ENCODE measurements at regions not wholly inside any gene's neighbourhood (a gene's known extent, or its start where the extent isn't known, plus 50 kb on each side); places are given as distances from the start of the nearest gene placed in this dataset.
"Not testable (repeated sequence)": the region's sequence is repeated elsewhere in the genome, so short reads cannot be mapped to it uniquely, and the experiment has no call there.

DNA sequence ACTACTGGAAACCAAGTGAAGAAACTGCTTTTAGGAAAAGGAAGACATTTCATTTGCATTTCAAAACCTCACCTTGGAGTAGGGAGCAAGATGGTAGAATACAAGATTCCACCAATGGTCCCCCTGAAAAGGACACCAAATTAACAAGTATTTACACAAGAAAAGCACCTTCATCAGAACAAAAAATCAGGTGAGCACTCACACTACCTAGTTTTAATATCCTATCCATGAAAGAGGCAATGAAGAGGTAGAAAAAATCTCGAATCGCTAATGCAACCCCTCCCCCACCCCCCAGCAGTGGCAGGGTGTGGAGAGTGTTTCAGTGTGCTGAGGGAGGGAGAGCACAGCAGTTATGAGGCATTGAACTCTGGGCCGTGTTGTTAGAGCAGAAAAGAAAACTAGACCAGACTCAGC, 1397.0 kb upstream of the C9orf72 start:
- TF ChIP-seq, protein P1, sequence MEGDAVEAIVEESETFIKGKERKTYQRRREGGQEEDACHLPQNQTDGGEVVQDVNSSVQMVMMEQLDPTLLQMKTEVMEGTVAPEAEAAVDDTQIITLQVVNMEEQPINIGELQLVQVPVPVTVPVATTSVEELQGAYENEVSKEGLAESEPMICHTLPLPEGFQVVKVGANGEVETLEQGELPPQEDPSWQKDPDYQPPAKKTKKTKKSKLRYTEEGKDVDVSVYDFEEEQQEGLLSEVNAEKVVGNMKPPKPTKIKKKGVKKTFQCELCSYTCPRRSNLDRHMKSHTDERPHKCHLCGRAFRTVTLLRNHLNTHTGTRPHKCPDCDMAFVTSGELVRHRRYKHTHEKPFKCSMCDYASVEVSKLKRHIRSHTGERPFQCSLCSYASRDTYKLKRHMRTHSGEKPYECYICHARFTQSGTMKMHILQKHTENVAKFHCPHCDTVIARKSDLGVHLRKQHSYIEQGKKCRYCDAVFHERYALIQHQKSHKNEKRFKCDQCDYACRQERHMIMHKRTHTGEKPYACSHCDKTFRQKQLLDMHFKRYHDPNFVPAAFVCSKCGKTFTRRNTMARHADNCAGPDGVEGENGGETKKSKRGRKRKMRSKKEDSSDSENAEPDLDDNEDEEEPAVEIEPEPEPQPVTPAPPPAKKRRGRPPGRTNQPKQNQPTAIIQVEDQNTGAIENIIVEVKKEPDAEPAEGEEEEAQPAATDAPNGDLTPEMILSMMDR (IDR thresholded peaks at IDR 0.05; ENCODE audit: low read length, missing control alignments), result no peak
- no peak overlapping the region for H3K4me3 ChIP-seq (replicated peaks; ENCODE audit: low read depth, low read length)
- DNase-seq (ENCODE audit: low read depth), result no peak

DNA sequence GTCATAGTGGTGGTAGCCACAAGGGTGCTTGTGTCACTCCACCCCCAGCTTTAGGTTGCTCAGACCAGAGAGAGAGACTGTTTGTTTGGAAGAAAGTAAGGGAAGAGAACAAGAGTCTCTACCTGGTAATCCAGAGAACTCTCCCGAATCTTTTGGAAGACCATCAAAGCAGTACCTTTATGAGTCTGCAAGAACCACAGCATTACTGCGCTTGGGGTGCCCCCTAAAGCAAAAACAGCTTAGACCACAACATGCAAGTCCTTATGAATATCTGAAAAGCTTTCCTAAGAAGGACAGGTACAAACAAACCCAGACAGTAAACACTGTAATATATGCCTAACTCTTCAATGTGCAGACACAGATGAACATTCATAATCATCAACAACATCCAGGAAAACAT, 1398.6 kb upstream of the C9orf72 start:
- TF ChIP-seq, protein P1 (IDR thresholded peaks at IDR 0.05; ENCODE audit: low read length, missing control alignments), result no peak

GRCh38 chr9:28976250-28976649, 1403.0 kb upstream of the C9orf72 start:
- no peak overlapping the region for H3K4me3 ChIP-seq (replicated peaks; ENCODE audit: low read depth, low read length)
- TF ChIP-seq, protein P1 (IDR thresholded peaks at IDR 0.05; ENCODE audit: low read length, missing control alignments), result no peak
- no peak for DNase-seq (ENCODE audit: low read depth)

More for the DNA sequence above, 1398.6 kb upstream of the C9orf72 start:
- no peak overlapping the region for H3K4me3 ChIP-seq (replicated peaks; ENCODE audit: low read depth, low read length)
- DNase-seq (ENCODE audit: low read depth), result no peak

DNA sequence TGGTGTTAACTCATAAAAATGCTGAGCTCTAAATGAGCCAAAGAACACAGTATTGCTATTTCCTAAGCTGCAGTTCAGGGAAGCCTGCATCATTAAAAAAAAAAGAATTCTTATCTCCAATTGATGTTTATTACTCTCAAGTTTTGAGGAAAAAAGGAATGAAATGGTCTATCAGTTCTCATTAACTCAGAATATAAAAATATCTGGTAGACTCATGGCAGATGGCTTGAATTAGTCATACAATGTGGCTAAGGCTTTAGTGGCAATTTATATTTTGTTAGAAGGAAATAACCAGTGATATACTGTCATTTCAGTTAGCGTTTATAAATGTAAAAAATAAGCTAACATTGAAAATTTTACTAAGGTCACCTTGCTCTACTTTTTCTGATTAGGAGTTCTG, 1403.4 kb upstream of the C9orf72 start:
- TF ChIP-seq, protein P1 (IDR thresholded peaks at IDR 0.05; ENCODE audit: low read length, missing control alignments), result no peak
- DNase-seq (ENCODE audit: low read depth), result no peak
- no peak overlapping the region for H3K4me3 ChIP-seq (replicated peaks; ENCODE audit: low read depth, low read length)

GRCh38 chr9:28981129-28981528, 1407.8 kb upstream of the C9orf72 start:
- H3K4me3 ChIP-seq (replicated peaks; ENCODE audit: low read depth, low read length), result no peak overlapping the region
- no peak for DNase-seq (ENCODE audit: low read depth)
- TF ChIP-seq, protein P1 (IDR thresholded peaks at IDR 0.05; ENCODE audit: low read length, missing control alignments), result no peak

- no peak for DNase-seq (ENCODE audit: low read depth)
- no peak overlapping the region for H3K4me3 ChIP-seq (replicated peaks; ENCODE audit: low read depth, low read length)
- TF ChIP-seq, protein P1 (IDR thresholded peaks at IDR 0.05; ENCODE audit: low read length, missing control alignments), result no peak
These were observed 1408.4 kb upstream of the C9orf72 start for GRCh38 chr9:28981711-28982110.

DNA sequence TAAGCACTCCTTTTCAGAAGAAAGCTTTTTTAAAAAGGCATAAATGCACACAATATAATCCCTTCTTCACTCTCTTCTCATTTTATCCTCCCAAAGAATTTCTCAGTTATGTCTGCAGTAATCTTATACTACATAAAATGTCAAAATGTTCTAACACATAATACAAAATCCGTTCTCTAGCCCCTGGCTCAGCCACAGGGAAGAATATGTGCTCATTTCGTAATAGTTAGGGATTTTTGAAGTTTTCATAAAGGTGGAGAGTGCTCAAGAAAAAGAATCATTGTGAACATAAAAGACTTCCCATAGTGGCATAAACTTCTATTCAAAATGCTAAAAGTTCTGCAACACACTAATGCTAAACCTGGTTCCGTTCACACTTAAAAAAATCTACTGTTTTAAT, 1410.7 kb upstream of the C9orf72 start:
- no peak for DNase-seq (ENCODE audit: low read depth)
- H3K4me3 ChIP-seq (replicated peaks; ENCODE audit: low read depth, low read length), result no peak overlapping the region
- TF ChIP-seq, protein P1 (IDR thresholded peaks at IDR 0.05; ENCODE audit: low read length, missing control alignments), result no peak

DNA sequence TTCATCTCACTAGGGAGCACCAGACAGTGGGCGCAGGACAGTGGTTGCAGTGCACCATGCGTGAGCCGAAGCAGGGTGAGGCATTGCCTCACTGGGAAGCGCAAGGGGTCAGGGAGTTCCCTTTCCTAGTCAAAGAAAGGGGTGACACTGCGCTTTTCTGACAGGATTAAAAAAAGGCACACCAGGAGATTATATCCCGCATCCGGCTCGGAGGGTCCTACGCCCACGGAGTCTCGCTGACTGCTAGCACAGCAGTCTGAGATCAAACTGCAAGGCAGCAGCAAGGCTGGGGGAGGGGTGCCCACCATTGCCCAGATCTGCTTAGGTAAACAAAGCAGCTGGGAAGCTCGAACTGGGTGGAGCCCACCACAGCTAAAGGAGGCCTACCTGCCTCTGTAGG, 1416.7 kb upstream of the C9orf72 start:
- DNase-seq (ENCODE audit: low read depth), result not testable (repeated sequence)

More for the DNA sequence above, 1416.7 kb upstream of the C9orf72 start:
- not testable (repeated sequence) for H3K4me3 ChIP-seq (replicated peaks; ENCODE audit: low read depth, low read length)

All from fibroblast of pulmonary artery (primary cell).